K562 (cell line): ENCODE measurements at regions not wholly inside any gene's neighbourhood (a gene's known extent, or its start where the extent isn't known, plus 50 kb on each side); places are given as distances from the start of the nearest gene placed in this dataset.
A peak's percentile ranks its signal among the peaks of the same experiment; 100 is the strongest.

Experiments
- ATAC-seq: fragments of 200-7000 bp; cut with Tn5 transposase; 3 replicates; pipeline ENCODE4 v1.9.1; 2020; ENCODE audit warnings: moderate library complexity
- BruUV-seq: library from RNA; stranded (reverse); fragments of 400-500 nt; replicated peaks from 2 replicates; lab custom pipeline; 2021; lab: Mats Ljungman, UMichigan
- CTCF ChIA-PET: fragments of 300-600 bp; formaldehyde crosslinking; extraction: SDS; loops from one replicate; lab custom pipeline; 2021; ENCODE audit warnings: low intra/inter-chr PET ratio; lab: Yijun Ruan, JAX
- POLR2A ChIA-PET: fragments of 300-600, 350-650 bp; sonication (Branson Sonifier 250); formaldehyde crosslinking; extraction: SDS; loops from one replicate; lab custom pipeline; 2021; ENCODE audit warnings: antibody characterized with exemption, inconsistent platforms; lab: Yijun Ruan, JAX
- DNase-seq, 4 experiments: peaks; one replicate each; pipeline versions ENCODE4 v3.0.0 to v3.0.0-alpha.2; 2011 to 2018; ENCODE audit warnings: low spot score in 3 of 4, mixed read lengths in 3 of 4; ENCODE audit errors: extremely low read depth in 1 of 4
- FAIRE-seq: peaks from 2 replicates; lab custom pipeline; 2011; peaks lifted over from hg19 to GRCh38; lab: Jason Lieb, UNC
- H2AFZ ChIP-seq: 2 replicates; pipeline ENCODE4 v1.6.0; 2011; ENCODE audit warnings: low read depth, low read length, control low read depth, inconsistent platforms
- H3K27ac ChIP-seq: fragments of 200-600 bp; 3 replicates; pipeline ENCODE4 v1.8.0; 2011; ENCODE audit warnings: low read depth, mild to moderate bottlenecking, control low read depth, inconsistent platforms, low read length, moderate library complexity, mixed read lengths; ENCODE audit errors: extremely low read depth
- H3K27me3 ChIP-seq, 2 experiments: fragments of 300-600 bp in 1 of 2; 2 replicates in 1 of 2; 3 replicates in 1 of 2; pipeline versions ENCODE4 v1.6.0 to v1.8.0; 2011; ENCODE audit warnings: inconsistent platforms in 2 of 2, low read length in 2 of 2, mild to moderate bottlenecking in 1 of 2, mixed read lengths in 1 of 2, moderate library complexity in 1 of 2; ENCODE audit not compliant: control insufficient read depth in 2 of 2, insufficient read depth in 2 of 2
- H3K36me3 ChIP-seq: fragments of 300-600 bp; 3 replicates; pipeline ENCODE4 v1.8.0; 2011; ENCODE audit warnings: mild to moderate bottlenecking, low read length, inconsistent platforms; ENCODE audit not compliant: control insufficient read depth, insufficient read depth
- H3K4me1 ChIP-seq, 2 experiments: fragments of 200-600 bp in 1 of 2; replicated peaks in 1 of 2; 2 replicates in 1 of 2; 3 replicates in 1 of 2; pipeline versions ENCODE4 v1.5.1 to v1.8.0; 2011; ENCODE audit warnings: inconsistent platforms in 2 of 2, low read length in 2 of 2, mild to moderate bottlenecking in 1 of 2, mixed read lengths in 1 of 2, moderate library complexity in 1 of 2; ENCODE audit not compliant: control insufficient read depth in 2 of 2, insufficient read depth in 2 of 2
- H3K4me2 ChIP-seq: 2 replicates; pipeline ENCODE4 v1.6.1; 2011; ENCODE audit warnings: low read length, control low read depth, inconsistent platforms, mixed read lengths; ENCODE audit not compliant: insufficient read depth
- H3K4me3 ChIP-seq: fragments of 200-600 bp; sonication (generic), shearing (Covaris generic); 2 replicates; pipeline ENCODE4 v1.5.1; 2016; ENCODE audit warnings: control low read depth, inconsistent platforms
- H3K79me2 ChIP-seq: fragments of 200-600 bp; 3 replicates; pipeline ENCODE4 v1.8.0; 2011; ENCODE audit warnings: low read length, inconsistent platforms; ENCODE audit not compliant: control insufficient read depth, insufficient read depth
- H3K9ac ChIP-seq, 2 experiments: 2 replicates each; pipeline versions ENCODE4 v1.6.0 to v1.6.1; 2011; ENCODE audit warnings: low read depth in 2 of 2, low read length in 2 of 2, control low read depth in 1 of 2, inconsistent platforms in 1 of 2, mild to moderate bottlenecking in 1 of 2, mixed read lengths in 1 of 2; ENCODE audit not compliant: insufficient read depth in 1 of 2
- H3K9me1 ChIP-seq: one replicate; pipeline ENCODE4 v1.6.0; 2011; ENCODE audit warnings: inconsistent platforms, mild to moderate bottlenecking, low read length, moderate library complexity; ENCODE audit not compliant: control insufficient read depth, insufficient read depth
- H3K9me3 ChIP-seq: replicated peaks from 2 replicates; pipeline ENCODE4 v1.5.1; 2011; ENCODE audit warnings: low read depth, low read length, inconsistent platforms; ENCODE audit not compliant: control insufficient read depth, insufficient read depth
- H4K20me1 ChIP-seq: replicated peaks from 2 replicates; pipeline ENCODE4 v1.6.1; 2011; ENCODE audit warnings: low read length, inconsistent platforms, mixed read lengths; ENCODE audit not compliant: control insufficient read depth, insufficient read depth
- CBFA2T2 ChIP-seq: fragments of 450-650 bp; conservative IDR thresholded peaks from 2 replicates; pipeline ENCODE4 v1.6.1; 2017; ENCODE audit warnings: mild to moderate bottlenecking
- ESRRA ChIP-seq: fragments of 450-650 bp; IDR thresholded peaks from 2 replicates; pipeline ENCODE4 v1.6.1; 2014; ENCODE audit warnings: low read depth, mild to moderate bottlenecking, moderate library complexity, borderline replicate concordance
- GATAD2A ChIP-seq: fragments of 450-650 bp; IDR thresholded peaks from 2 replicates; pipeline ENCODE4 v1.6.1; 2017
- MEF2A ChIP-seq: IDR thresholded peaks from 2 replicates; pipeline ENCODE4 v1.6.1; 2011; ENCODE audit warnings: low read depth, mild to moderate bottlenecking, low read length, moderate library complexity; ENCODE audit not compliant: control insufficient read depth
- MTF1 ChIP-seq: fragments of 250-450 bp; sonication (Bioruptor Pico); IDR thresholded peaks from 2 replicates; pipeline ENCODE4 v1.9.0; 2021; ENCODE audit warnings: moderate library complexity, mild to moderate bottlenecking, inconsistent platforms, borderline replicate concordance
- NR2C1 ChIP-seq, 2 experiments: fragments of 450-650 bp; IDR thresholded peaks; 2 replicates each; pipeline ENCODE4 v1.6.1; 2017; ENCODE audit warnings: mild to moderate bottlenecking in 2 of 2, antibody characterized with exemption in 1 of 2, inconsistent platforms in 1 of 2, missing compliant biosample characterization in 1 of 2, missing genetic modification characterization in 1 of 2
- RAD51 ChIP-seq: fragments of 450-650 bp; IDR thresholded peaks from 2 replicates; pipeline ENCODE4 v1.7.1; 2016; ENCODE audit warnings: low read depth, mild to moderate bottlenecking, borderline replicate concordance
- SPI1 ChIP-seq: IDR thresholded peaks from 2 replicates; pipeline ENCODE4 v1.6.1; 2011; ENCODE audit warnings: low read depth, low read length, control low read depth, borderline replicate concordance
- TFE3 ChIP-seq: fragments of 450-650 bp; formaldehyde crosslinking; IDR thresholded peaks from 2 replicates; pipeline ENCODE4 v1.4.0; 2020; ENCODE audit warnings: mild to moderate bottlenecking, mixed read lengths
- TOE1 ChIP-seq, 2 experiments: fragments of 450-650 bp in 1 of 2; sonication (generic) in 1 of 2; formaldehyde crosslinking in 1 of 2; IDR thresholded peaks; 2 replicates each; pipeline versions ENCODE4 v1.7.1 to v1.8.0; 2016 to 2022; ENCODE audit warnings: borderline replicate concordance in 2 of 2, mild to moderate bottlenecking in 2 of 2, antibody characterized with exemption in 1 of 2, inconsistent platforms in 1 of 2, low read depth in 1 of 2, missing genetic modification reagents in 1 of 2, moderate library complexity in 1 of 2
- ZNF668 ChIP-seq: fragments of 250-450 bp; sonication (Bioruptor Pico); IDR thresholded peaks from 2 replicates; pipeline ENCODE4 v1.8.0; 2022; ENCODE audit warnings: mild to moderate bottlenecking, inconsistent platforms
- WGBS: fragments of 100-300 bp; shearing (Covaris generic); methylation state at CpG from one replicate; pipeline ENCODE4 v1.1.6; 2016; ENCODE audit warnings: low coverage, mixed read lengths; ENCODE audit not compliant: insufficient coverage; ENCODE audit errors: missing lambda C conversion rate; 5-methylcytosine and 5-hydroxymethylcytosine counted together
- in situ Hi-C: fragments of 300-500 bp; cut with MboI; formaldehyde crosslinking; loops from 4 replicates; pipeline ENCODE4 v1.15.0; 2018; ENCODE audit warnings: inconsistent platforms, mixed read lengths
- intact Hi-C: fragments of 100-400 bp; cut with micrococcal nuclease; formaldehyde crosslinking; loops from 2 replicates; pipeline ENCODE4 v1.14.2; 2022
- TF ChIP-seq, protein P1 (sequence below), 2 experiments: fragments of 450-650 bp in 1 of 2; sonication (generic) in 1 of 2; formaldehyde crosslinking in 1 of 2; IDR thresholded peaks in 1 of 2; conservative IDR thresholded peaks in 1 of 2; 2 replicates each; pipeline versions ENCODE4 v1.6.1 to v1.8.1; 2016 to 2023; ENCODE audit warnings: mild to moderate bottlenecking in 2 of 2, moderate library complexity in 2 of 2, inconsistent platforms in 1 of 2, missing genetic modification reagents in 1 of 2

- no peaks in the 10 kb centered on the region for H4K20me1 ChIP-seq
- POLR2A ChIA-PET, result no interaction called here
- no peaks in the 10 kb centered on the region for H3K9me1 ChIP-seq
- no peak for FAIRE-seq
- H3K27me3 ChIP-seq, result no peaks in the 10 kb centered on the region
- in situ Hi-C loops, result no loop called here
- no peak overlapping the region for H3K4me2 ChIP-seq
- intact Hi-C loops, result no loop called here
- H3K79me2 ChIP-seq, result no peaks in the 10 kb centered on the region
- no peaks in the 10 kb centered on the region for H3K9me3 ChIP-seq
- CTCF ChIA-PET, result no interaction called here
- TF ChIP-seq MTF1 (CRISPR knock-in tag) (no peak), SPI1 (peak; percentile 47; the same call in 1 of the 2 replicates), ESRRA (peak; percentile 69; the same call in 1 of the 2 replicates), CBFA2T2 (0 out of 2 replicates have a peak, but pooled peaks have one; percentile 11), ZNF668 (CRISPR knock-in tag) (no peak), MEF2A (peak; percentile 66; the same call in 1 of the 2 replicates), TFE3 (CRISPR knock-in tag) (peak; percentile 93), GATAD2A (no peak), NR2C1 (IDR thresholded peaks at IDR 0.05) (peak; percentile 38; the same call in 1 of the 2 replicates), NR2C1 (tag; IDR thresholded peaks at IDR 0.05) (no peak), TOE1 (IDR thresholded peaks at IDR 0.05; ENCODE audit: borderline replicate concordance) (peak; percentile 70; the same call in 1 of the 2 replicates), TOE1 (CRISPR knock-in tag; IDR thresholded peaks at IDR 0.05; ENCODE audit: borderline replicate concordance, low read depth) (no peak), RAD51 (peak; percentile 59; the same call in 1 of the 2 replicates)
- TF ChIP-seq, protein P1, sequence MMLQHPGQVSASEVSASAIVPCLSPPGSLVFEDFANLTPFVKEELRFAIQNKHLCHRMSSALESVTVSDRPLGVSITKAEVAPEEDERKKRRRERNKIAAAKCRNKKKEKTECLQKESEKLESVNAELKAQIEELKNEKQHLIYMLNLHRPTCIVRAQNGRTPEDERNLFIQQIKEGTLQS (IDR thresholded peaks at IDR 0.05), result 0 out of 2 replicates have a peak, but pooled peaks have one; percentile 10
- TF ChIP-seq, protein P1 (CRISPR knock-in tag; conservative IDR thresholded peaks at IDR 0.05), result no peak
- H3K9ac ChIP-seq, result no peak overlapping the region
- 7% methylated on average over 5 of the region's 5 CpGs for WGBS
- no peak for ATAC-seq
- no TSS peak for BruUV-seq
- H3K4me3 ChIP-seq, result no peak overlapping the region
- no peak for DNase-seq
- H3K27ac ChIP-seq, result no peak overlapping the region
- no peaks in the 10 kb centered on the region for H3K36me3 ChIP-seq
- peaks cover 5 to 10% of the 10 kb centered on the region in 2 experiments; a peak in 4 of 5 replicates for H3K4me1 ChIP-seq
- no peak overlapping the region for H2AFZ ChIP-seq
Observed at GRCh38 chr1:108075055-108075454, 110.1 kb upstream of the VAV3 start.
